HG03378 (cell line): ENCODE measurements at regions not wholly inside any gene's neighbourhood (a gene's known extent, or its start where the extent isn't known, plus 50 kb on each side); places are given as distances from the start of the nearest gene placed in this dataset.
"Not testable (repeated sequence)": the region's sequence is repeated elsewhere in the genome, so short reads cannot be mapped to it uniquely, and the experiment has no call there.

ENCODE experiments used
- ATAC-seq: cut with Tn5 transposase; IDR thresholded peaks from one replicate; pipeline ENCODE4 v1.9.1; 2021; ENCODE audit warnings: mild to moderate bottlenecking, moderate library complexity; ENCODE audit not compliant: unreplicated experiment

DNA sequence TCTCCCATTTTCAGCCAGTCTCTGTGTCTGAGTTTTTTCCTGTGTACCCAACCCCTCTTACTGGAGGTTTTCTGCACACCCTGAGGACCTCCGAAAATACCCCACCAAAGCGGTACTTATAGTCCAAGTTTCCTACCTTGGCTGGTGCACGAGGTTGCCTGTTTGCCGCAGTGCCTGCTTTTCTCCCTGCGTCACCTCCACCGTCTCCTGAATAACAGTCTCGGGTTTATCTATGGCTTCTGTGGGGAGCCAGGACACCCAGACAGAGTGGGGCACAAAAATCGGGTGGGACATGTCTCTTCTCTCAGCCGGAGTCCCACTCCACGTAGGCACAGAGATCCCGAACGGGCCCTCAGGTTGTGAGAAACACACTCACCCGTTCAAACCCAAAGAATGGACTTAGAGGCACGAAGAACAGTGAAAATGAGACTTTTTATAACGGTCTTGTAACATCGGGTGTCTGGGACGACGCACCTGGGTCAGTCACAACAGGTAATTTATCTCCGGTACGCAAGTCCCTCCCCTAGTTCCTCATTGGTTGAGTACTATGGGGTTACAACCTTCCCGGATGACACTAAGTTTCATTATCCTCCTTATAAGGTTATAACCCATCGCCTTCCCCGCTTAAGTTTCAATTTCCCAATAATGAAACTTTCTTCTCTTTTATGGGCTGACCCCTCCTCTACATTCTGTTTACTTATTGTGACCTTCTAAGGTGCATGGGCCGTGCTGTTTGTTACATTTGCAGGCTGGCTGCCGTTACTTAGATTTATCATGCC lies 970.2 kb upstream of the COX7C start:
- no peak for ATAC-seq

DNA sequence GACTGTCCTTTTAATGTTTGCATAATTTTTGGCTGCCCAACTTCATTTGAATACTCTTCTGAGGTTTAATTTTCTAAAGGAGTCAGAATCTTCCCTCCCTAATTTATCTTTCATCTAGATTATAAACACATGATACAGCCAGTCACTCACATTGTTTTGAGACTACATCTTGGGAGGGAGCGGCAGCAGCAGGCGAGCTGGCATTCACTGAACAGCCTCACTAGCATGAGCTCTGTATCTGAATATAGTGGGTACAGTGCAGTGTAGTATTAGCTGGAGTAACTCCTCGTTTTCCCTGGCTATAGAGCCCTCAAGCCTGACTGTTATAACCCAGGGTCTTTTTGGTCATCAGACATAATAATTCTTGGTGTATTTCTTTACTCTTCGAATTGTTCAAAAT lies 969.2 kb upstream of the COX7C start:
- no peak for ATAC-seq

GRCh38 chr5:85651731-85652130 lies 966.0 kb upstream of the COX7C start:
- ATAC-seq, result no peak

DNA sequence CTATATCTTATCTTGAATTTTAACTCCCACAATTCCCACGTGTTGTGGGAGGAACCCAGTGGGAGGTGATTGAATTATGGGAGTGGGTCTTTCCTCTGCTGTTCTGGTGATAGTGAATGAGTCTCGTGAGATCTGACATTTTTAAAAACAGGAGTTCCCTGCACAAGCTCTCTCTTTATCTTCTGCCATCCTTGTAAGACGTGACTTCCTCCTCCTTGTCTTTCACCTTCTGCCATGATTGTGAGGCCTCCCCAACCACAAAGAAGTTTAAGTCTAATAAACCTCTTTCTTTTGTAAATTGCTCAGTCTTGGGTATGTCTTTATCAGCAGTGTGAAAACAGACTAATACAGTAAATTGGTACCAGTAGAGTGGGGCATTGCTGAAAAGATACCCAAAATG lies 963.6 kb upstream of the COX7C start:
- ATAC-seq, result not testable (repeated sequence)

DNA sequence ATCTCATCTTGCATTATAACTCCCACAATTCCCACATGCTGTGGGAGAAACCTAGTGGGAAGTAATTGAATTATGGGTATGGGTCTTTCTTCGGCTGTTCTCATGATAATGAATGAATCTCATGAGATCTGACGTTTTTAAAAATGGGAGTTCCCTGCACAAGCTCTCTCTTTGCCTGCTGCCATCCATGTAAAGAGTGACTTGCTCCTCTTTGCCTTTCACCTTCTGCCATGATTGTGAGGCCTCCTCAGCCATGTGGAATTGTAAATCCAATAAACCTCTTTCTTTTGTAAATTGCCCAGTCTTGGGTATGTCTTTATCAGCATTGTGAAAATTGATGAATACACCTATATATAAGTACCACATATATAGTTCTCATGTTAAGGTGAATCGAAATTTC lies 961.7 kb upstream of the COX7C start:
- no peak for ATAC-seq

GRCh38 chr5:85657328-85657727 lies 960.4 kb upstream of the COX7C start:
- ATAC-seq, result not testable (repeated sequence)

DNA sequence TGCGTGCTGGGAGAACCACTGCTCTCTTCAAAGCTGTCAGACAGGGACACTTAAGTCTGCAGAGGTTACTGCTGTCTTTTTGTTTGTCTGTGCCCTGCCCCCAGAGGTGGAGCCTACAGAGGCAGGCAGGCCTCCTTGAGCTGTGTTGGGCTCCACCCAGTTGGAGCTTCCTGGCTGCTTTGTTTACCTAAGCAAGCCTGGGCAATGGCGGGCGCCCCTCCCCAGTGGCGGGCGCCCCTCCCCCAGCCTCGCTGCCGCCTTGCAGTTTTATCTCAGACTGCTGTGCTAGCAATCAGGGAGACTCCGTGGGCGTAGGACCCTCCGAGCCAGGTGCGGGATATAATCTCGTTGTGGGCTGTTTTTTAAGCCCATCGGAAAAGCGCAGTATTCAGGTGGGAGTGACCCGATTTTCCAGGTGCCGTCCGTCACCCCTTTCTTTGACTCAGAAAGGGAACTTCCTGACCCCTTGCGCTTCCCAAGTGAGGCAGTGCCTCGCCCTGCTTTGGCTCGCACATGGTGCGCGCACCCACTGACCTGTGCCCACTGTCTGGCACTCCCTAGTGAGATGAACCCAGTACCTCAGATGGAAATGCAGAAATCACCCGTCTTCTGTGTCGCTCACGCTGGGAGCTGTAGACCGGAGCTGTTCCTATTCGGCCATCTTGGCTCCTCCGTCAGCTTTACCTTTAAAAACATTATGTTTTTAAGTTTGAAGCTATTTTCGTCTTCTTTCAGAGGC lies 954.6 kb upstream of the COX7C start:
- not testable (repeated sequence) for ATAC-seq

GRCh38 chr5:85663708-85664031 lies 954.1 kb upstream of the COX7C start:
- ATAC-seq, result no peak

DNA sequence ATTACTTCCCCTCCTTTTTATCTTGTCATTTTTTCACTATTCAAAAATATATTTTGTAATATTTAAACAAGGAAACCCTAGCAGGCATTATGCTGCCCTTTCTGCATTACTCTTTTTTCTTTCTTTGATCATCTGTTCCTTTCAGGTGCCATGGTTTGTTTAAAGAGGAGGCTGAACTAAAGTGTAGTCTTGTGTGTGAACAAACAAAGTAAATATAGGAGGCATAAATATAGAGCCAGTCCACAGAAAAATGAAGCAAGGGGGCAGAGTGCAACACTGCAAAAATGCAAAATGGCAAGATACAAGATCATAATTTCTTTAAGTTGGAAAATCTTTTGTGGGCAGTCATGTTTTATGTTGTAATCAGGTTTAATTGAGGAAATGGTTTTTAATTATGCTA lies 947.3 kb upstream of the COX7C start:
- no peak for ATAC-seq

GRCh38 chr5:85671223-85671970 lies 946.3 kb upstream of the COX7C start:
- no peak for ATAC-seq

DNA sequence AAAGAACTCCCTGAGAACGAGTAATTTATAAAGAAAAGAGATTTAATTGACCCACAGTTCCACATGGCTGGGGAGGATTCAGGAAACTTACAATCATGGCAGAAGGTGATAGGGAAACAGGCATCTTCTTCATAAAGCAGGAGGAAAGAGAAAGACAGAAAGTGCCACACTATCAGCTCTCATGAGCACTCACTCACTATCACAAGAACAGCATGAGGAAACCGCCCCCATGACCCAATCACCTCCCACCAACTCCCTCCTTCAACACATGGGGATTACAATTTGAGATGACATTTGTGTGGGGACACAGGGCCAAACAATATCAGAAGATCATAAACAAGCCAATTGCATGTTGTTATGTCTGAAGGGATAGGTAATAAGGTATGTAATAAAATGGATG lies 935.9 kb upstream of the COX7C start:
- ATAC-seq, result no peak

GRCh38 chr5:85684351-85684750 lies 933.4 kb upstream of the COX7C start:
- ATAC-seq, result no peak

- no peak for ATAC-seq
Measured at GRCh38 chr5:85703296-85703695, 914.4 kb upstream of the COX7C start.

- no peak for ATAC-seq
Measured at GRCh38 chr5:85709728-85710127, 908.0 kb upstream of the COX7C start.

- no peak for ATAC-seq
Measured at GRCh38 chr5:85716344-85717202, 901.2 kb upstream of the COX7C start.

DNA sequence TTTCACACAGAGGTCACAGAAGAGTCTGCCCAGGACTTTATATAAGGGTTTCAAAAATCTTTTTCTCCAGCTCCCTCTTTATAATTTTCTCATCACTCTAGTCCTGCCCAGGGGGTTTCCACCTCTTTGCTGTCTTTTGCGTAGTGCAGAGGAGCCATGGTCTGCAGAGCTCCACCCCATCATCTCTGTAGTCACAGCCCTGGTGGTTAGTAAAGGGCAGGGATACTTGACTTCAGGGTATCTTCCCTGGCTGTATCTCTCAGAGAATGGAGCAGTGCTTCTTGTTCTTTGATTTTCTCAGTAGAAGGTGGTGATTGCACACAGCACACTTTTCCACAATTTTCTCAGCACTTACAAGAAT lies 900.6 kb upstream of the COX7C start:
- ATAC-seq, result no peak

DNA sequence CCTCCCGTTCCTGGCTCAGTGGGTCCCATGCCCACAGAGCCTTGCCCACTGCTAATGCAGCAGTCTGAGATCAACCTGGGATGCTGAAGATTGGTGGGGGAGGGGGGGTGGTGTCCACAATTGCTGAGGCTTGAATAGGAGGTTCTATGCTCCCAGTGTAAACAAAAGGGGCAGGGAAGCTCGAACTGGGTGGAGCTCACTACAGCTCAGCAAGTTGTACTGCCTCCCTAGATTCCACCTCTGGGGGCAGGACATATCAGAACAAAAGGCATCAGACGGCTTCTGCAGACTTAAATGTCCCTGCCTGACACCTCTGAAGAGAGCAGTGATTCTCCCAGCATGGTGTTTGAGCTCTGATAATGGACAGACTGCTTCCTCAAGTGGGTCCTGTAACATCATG lies 885.6 kb upstream of the COX7C start:
- no peak for ATAC-seq

DNA sequence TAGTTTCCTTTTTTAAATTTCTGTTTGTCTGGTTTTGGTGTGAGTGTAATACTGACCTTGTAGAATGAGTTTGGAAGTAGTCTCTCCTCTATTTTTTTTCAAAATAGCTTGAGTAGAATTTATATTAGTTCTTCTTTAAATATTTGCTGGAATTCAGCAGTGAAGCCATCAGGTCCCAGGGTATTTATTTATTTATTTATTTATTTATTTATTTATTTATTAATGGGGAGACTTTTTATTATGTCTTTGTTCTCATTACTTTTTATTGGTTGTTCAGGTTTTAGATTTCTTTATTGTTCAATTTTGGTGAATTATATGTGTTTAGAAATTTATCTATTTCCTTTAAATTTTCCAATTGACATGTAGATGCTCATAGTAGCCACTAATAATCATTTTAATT lies 875.8 kb upstream of the COX7C start:
- no peak for ATAC-seq

GRCh38 chr5:85760519-85760918 lies 857.2 kb upstream of the COX7C start:
- no peak for ATAC-seq

- ATAC-seq, result no peak
Measured at GRCh38 chr5:85769347-85769746, 848.4 kb upstream of the COX7C start.

GRCh38 chr5:85784746-85785145 lies 833.0 kb upstream of the COX7C start:
- ATAC-seq, result no peak
